Activated naive CD4-positive, alpha-beta T cell treated with anti-CD3 and anti-CD28 coated beads, Interleukin-2, amount 50 U/mL, for 24 hours (primary cell): ENCODE measurements at regions not wholly inside any gene's neighbourhood (a gene's known extent, or its start where the extent isn't known, plus 50 kb on each side); places are given as distances from the start of the nearest gene placed in this dataset.

Source experiments
- H3K27ac Mint-ChIP-seq: one replicate; pipeline ENCODE4 v1.8.0; 2021; ENCODE audit warnings: mild to moderate bottlenecking, mixed read lengths
- H3K27me3 Mint-ChIP-seq: one replicate; pipeline ENCODE4 v1.8.0; 2021; ENCODE audit warnings: mixed read lengths
- H3K36me3 Mint-ChIP-seq: one replicate; pipeline ENCODE4 v1.8.0; 2021; ENCODE audit warnings: mixed read lengths
- H3K4me1 Mint-ChIP-seq: one replicate; pipeline ENCODE4 v1.8.0; 2021; ENCODE audit warnings: mixed read lengths
- H3K4me3 Mint-ChIP-seq: one replicate; pipeline ENCODE4 v1.8.0; 2021; ENCODE audit warnings: mild to moderate bottlenecking, mixed read lengths
- H3K9me3 Mint-ChIP-seq: one replicate; pipeline ENCODE4 v1.8.0; 2021; ENCODE audit warnings: mixed read lengths

GRCh38 chr2:66938471-66938967 is 458.6 kb upstream of the ETAA1 start:
- H3K36me3 Mint-ChIP-seq = no peaks in the 10 kb centered on the region
- H3K4me1 Mint-ChIP-seq = no peaks in the 10 kb centered on the region
- H3K9me3 Mint-ChIP-seq = no peaks in the 10 kb centered on the region
- H3K27ac Mint-ChIP-seq = no peak overlapping the region
- H3K27me3 Mint-ChIP-seq = no peaks in the 10 kb centered on the region
- no peak overlapping the region for H3K4me3 Mint-ChIP-seq

DNA sequence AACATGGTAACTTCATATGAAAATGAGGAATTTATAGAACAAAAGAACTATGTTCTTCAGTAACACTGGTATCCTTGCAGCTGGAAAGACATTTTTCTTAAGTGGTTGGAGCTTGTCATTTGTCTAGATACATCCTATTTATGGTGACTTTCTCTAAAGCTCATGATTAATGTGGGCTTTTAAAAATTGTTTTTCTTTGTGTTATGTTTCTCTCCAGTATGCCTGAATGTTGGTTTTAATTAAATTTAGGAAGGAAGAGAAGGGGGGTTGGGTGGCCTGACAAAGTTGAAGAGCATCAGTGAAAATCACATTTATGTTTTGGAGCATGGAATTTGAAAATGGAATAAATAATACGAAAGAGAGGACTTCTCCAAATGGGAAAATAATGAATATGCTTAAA is 457.1 kb upstream of the ETAA1 start:
- Mint-ChIP-seq H3K4me1 (no peaks in the 10 kb centered on the region), H3K4me3 (no peak overlapping the region), H3K36me3 (no peaks in the 10 kb centered on the region), H3K27me3 (no peaks in the 10 kb centered on the region), H3K27ac (no peak overlapping the region), H3K9me3 (peaks cover 7% of the 10 kb centered on the region)

- no peaks in the 10 kb centered on the region for H3K27me3 Mint-ChIP-seq
- H3K36me3 Mint-ChIP-seq = no peaks in the 10 kb centered on the region
- H3K9me3 Mint-ChIP-seq = peaks cover 7% of the 10 kb centered on the region
- no peak overlapping the region for H3K4me3 Mint-ChIP-seq
- H3K27ac Mint-ChIP-seq = no peak overlapping the region
- H3K4me1 Mint-ChIP-seq = no peaks in the 10 kb centered on the region
These were observed 448.9 kb upstream of the ETAA1 start for GRCh38 chr2:66948234-66948633.

GRCh38 chr2:66957198-66957597 is 439.9 kb upstream of the ETAA1 start:
- H3K27me3 Mint-ChIP-seq = no peaks in the 10 kb centered on the region
- no peaks in the 10 kb centered on the region for H3K4me1 Mint-ChIP-seq
- no peaks in the 10 kb centered on the region for H3K9me3 Mint-ChIP-seq
- no peak overlapping the region for H3K27ac Mint-ChIP-seq
- no peak overlapping the region for H3K4me3 Mint-ChIP-seq
- no peaks in the 10 kb centered on the region for H3K36me3 Mint-ChIP-seq

GRCh38 chr2:66957677-66958076 is 439.5 kb upstream of the ETAA1 start:
- Mint-ChIP-seq H3K4me3 (no peak overlapping the region), H3K27ac (no peak overlapping the region), H3K9me3 (no peaks in the 10 kb centered on the region)

DNA sequence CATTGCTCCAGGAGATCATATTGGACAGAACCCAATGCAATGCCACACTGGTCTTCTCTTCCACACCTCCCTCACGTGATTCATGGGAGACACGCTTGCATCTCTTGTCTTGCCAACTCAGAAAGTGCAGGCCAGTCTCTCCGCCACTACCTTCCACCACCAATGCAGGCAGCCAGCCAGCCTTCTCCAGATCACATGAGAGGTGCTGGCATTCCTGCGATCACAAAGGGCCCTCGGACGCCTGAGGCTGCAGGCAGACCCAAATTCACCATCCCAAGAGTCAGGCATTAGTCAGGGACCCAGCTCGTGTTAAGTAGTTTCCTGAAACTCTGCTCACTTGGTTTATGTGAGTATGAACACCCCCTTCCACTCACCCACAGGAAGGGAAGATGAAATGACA is 437.0 kb upstream of the ETAA1 start:
- Mint-ChIP-seq H3K4me3 (no peak overlapping the region), H3K9me3 (no peaks in the 10 kb centered on the region), H3K27ac (no peak overlapping the region)

More at GRCh38 chr2:66957677-66958076, 439.5 kb upstream of the ETAA1 start:
- no peaks in the 10 kb centered on the region for H3K27me3 Mint-ChIP-seq
- no peaks in the 10 kb centered on the region for H3K36me3 Mint-ChIP-seq
- no peaks in the 10 kb centered on the region for H3K4me1 Mint-ChIP-seq

GRCh38 chr2:66962716-66963115 is 434.4 kb upstream of the ETAA1 start:
- H3K9me3 Mint-ChIP-seq = no peaks in the 10 kb centered on the region
- H3K4me3 Mint-ChIP-seq = no peak overlapping the region
- H3K4me1 Mint-ChIP-seq = no peaks in the 10 kb centered on the region
- no peak overlapping the region for H3K27ac Mint-ChIP-seq
- H3K36me3 Mint-ChIP-seq = no peaks in the 10 kb centered on the region
- no peaks in the 10 kb centered on the region for H3K27me3 Mint-ChIP-seq

More for the DNA sequence above, 437.0 kb upstream of the ETAA1 start:
- Mint-ChIP-seq H3K27me3 (no peaks in the 10 kb centered on the region), H3K36me3 (no peaks in the 10 kb centered on the region), H3K4me1 (no peaks in the 10 kb centered on the region)

DNA sequence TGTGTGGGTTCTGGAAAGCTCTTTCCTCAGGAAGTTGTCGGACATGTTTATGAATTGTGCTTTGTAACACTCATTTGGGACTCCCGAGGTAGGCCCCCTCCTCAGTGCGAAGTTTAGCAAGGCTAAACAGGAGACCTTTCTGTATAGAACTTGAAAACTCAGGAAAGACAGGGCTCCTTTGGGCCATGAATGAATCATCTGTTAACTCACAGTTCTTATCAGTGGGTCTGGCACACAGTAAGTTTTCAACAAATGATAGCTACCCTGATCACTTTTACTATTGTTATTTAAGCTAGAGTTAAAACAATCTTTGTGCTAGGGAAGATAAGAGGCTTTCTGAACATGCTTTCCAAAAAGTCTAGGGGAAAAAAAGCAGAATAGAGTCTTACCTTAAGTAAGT is 430.5 kb upstream of the ETAA1 start:
- Mint-ChIP-seq H3K4me1 (no peaks in the 10 kb centered on the region), H3K4me3 (no peak overlapping the region), H3K27ac (no peak overlapping the region), H3K9me3 (no peaks in the 10 kb centered on the region), H3K36me3 (no peaks in the 10 kb centered on the region), H3K27me3 (no peaks in the 10 kb centered on the region)

DNA sequence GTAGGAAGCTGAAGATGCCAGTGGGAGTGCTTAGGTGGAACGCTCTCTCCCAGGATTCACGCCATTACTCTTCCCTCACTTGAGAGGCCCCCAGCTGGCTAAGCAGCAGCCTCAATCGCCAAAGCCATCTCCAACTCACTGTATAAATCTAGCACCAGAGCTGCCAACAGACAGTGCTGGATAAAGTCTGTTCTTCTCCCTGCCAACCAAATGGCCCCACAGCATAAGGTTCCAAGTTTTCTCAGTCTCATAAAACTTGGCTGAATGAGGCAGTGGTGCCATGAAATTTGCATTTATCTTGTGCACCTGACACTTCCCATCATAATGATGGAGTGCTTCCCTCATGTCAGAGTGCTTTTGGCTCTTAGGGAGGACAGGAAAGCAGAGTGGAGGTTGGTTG is 428.2 kb upstream of the ETAA1 start:
- H3K27me3 Mint-ChIP-seq = no peaks in the 10 kb centered on the region
- no peak overlapping the region for H3K27ac Mint-ChIP-seq
- no peaks in the 10 kb centered on the region for H3K36me3 Mint-ChIP-seq
- peaks cover 10% of the 10 kb centered on the region for H3K9me3 Mint-ChIP-seq
- H3K4me3 Mint-ChIP-seq = no peak overlapping the region
- H3K4me1 Mint-ChIP-seq = no peaks in the 10 kb centered on the region

DNA sequence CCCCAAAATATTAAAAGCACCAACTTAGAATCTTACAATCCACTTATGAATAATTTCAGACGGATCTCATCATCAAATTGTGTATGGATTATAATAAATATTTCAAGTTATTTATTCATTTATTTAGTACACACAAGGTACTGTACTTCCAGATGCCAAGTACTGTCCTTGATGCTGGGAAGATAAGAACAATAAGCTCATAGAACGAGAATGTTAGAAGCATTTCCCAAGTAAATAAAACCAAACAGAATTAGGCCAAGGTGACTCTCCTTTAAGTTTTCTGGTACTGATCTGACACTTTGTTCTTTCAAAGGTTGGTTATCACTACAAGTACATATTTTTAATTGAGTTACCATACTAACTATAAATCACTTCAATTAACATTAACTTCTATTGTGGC is 416.1 kb upstream of the ETAA1 start:
- H3K36me3 Mint-ChIP-seq = no peaks in the 10 kb centered on the region
- no peak overlapping the region for H3K4me3 Mint-ChIP-seq
- no peak overlapping the region for H3K27ac Mint-ChIP-seq
- no peaks in the 10 kb centered on the region for H3K4me1 Mint-ChIP-seq
- peaks cover 11% of the 10 kb centered on the region for H3K9me3 Mint-ChIP-seq
- no peaks in the 10 kb centered on the region for H3K27me3 Mint-ChIP-seq

GRCh38 chr2:66982766-66983165 is 414.4 kb upstream of the ETAA1 start:
- H3K27me3 Mint-ChIP-seq = no peaks in the 10 kb centered on the region
- H3K4me1 Mint-ChIP-seq = no peaks in the 10 kb centered on the region
- H3K27ac Mint-ChIP-seq = no peak overlapping the region
- peaks cover 6% of the 10 kb centered on the region for H3K9me3 Mint-ChIP-seq
- no peak overlapping the region for H3K4me3 Mint-ChIP-seq
- H3K36me3 Mint-ChIP-seq = no peaks in the 10 kb centered on the region

DNA sequence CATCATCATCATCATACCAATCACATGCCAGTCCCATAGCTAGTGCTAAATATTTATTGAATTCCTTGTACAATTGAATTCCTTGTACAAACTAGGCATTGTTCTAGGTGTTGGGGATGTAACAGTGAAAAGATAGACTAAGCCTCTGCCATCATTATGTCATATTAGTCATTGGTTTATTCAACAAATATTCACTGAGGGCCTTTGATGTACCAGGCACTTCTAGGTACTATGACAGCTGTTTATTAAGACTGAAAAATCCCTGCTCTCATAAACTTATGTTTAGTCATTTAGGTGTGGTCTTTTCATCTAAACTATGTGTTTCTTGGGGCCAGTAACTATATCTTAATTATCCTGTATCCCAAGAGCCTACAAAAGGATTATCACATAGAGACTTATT is 412.3 kb upstream of the ETAA1 start:
- H3K27me3 Mint-ChIP-seq = no peaks in the 10 kb centered on the region
- peaks cover 10% of the 10 kb centered on the region for H3K9me3 Mint-ChIP-seq
- no peaks in the 10 kb centered on the region for H3K36me3 Mint-ChIP-seq
- no peak overlapping the region for H3K4me3 Mint-ChIP-seq
- no peak overlapping the region for H3K27ac Mint-ChIP-seq
- H3K4me1 Mint-ChIP-seq = no peaks in the 10 kb centered on the region

- no peak overlapping the region for H3K27ac Mint-ChIP-seq
These were observed 411.2 kb upstream of the ETAA1 start for GRCh38 chr2:66985906-66986305.

DNA sequence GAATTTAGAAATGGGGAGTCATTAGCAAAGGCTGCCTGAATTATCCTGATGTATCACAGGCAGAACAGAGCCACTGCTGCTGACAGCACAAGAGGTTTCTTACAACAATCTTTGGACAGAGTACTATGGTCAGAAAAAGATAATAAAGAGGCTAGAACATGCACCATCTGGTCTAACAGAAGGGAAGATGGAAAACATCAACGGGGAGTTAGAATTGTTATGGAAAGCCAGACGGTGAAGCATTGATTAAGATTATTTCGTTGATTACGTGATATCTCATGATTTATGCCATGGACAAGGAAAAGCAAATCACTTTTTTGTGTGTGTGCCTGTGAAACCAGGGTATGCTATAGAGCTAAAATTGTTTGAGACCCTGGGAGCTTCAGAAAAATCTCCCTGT is 409.4 kb upstream of the ETAA1 start:
- H3K4me3 Mint-ChIP-seq = no peak overlapping the region
- peaks cover 10% of the 10 kb centered on the region for H3K9me3 Mint-ChIP-seq
- H3K36me3 Mint-ChIP-seq = no peaks in the 10 kb centered on the region
- no peaks in the 10 kb centered on the region for H3K4me1 Mint-ChIP-seq
- H3K27ac Mint-ChIP-seq = no peak overlapping the region
- no peaks in the 10 kb centered on the region for H3K27me3 Mint-ChIP-seq

More at GRCh38 chr2:66985906-66986305, 411.2 kb upstream of the ETAA1 start:
- H3K4me1 Mint-ChIP-seq = no peaks in the 10 kb centered on the region
- H3K27me3 Mint-ChIP-seq = no peaks in the 10 kb centered on the region
- H3K36me3 Mint-ChIP-seq = no peaks in the 10 kb centered on the region
- H3K9me3 Mint-ChIP-seq = peaks cover 10% of the 10 kb centered on the region
- H3K4me3 Mint-ChIP-seq = no peak overlapping the region

- Mint-ChIP-seq H3K9me3 (no peaks in the 10 kb centered on the region), H3K4me3 (no peak overlapping the region), H3K27ac (no peak overlapping the region), H3K27me3 (no peaks in the 10 kb centered on the region), H3K4me1 (no peaks in the 10 kb centered on the region), H3K36me3 (no peaks in the 10 kb centered on the region)
These were observed 402.5 kb upstream of the ETAA1 start for GRCh38 chr2:66994654-66995053.

GRCh38 chr2:66995636-66996035 is 401.5 kb upstream of the ETAA1 start:
- no peaks in the 10 kb centered on the region for H3K27me3 Mint-ChIP-seq
- no peaks in the 10 kb centered on the region for H3K9me3 Mint-ChIP-seq
- no peak overlapping the region for H3K27ac Mint-ChIP-seq
- H3K4me1 Mint-ChIP-seq = no peaks in the 10 kb centered on the region
- H3K36me3 Mint-ChIP-seq = no peaks in the 10 kb centered on the region
- no peak overlapping the region for H3K4me3 Mint-ChIP-seq

GRCh38 chr2:67002618-67003371 is 394.3 kb upstream of the ETAA1 start:
- Mint-ChIP-seq H3K9me3 (no peaks in the 10 kb centered on the region), H3K27ac (no peak overlapping the region), H3K4me1 (no peaks in the 10 kb centered on the region), H3K36me3 (no peaks in the 10 kb centered on the region), H3K27me3 (no peaks in the 10 kb centered on the region), H3K4me3 (no peak overlapping the region)
